Effector memory CD8-positive, alpha-beta T cell (primary cell): ENCODE measurements at regions not wholly inside any gene's neighbourhood (a gene's known extent, or its start where the extent isn't known, plus 50 kb on each side); places are given as distances from the start of the nearest gene placed in this dataset.
"Not testable (repeated sequence)": the region's sequence is repeated elsewhere in the genome, so short reads cannot be mapped to it uniquely, and the experiment has no call there.

Source experiments
- ATAC-seq: fragments of 150-1000 bp; cut with Tn5 transposase; replicated peaks from 2 replicates; pipeline ENCODE4 v1.10.0; 2021; ENCODE audit warnings: mild to moderate bottlenecking, moderate library complexity
- DNase-seq, 3 experiments: peaks; one replicate each; pipeline ENCODE4 v3.0.0; 2021
- H3K27ac Mint-ChIP-seq, 2 donors: one replicate each; pipeline ENCODE4 v1.8.0; 2022; ENCODE audit warnings: mild to moderate bottlenecking in 2 of 2, mixed read lengths in 2 of 2, moderate library complexity in 2 of 2
- H3K27me3 Mint-ChIP-seq, 2 donors: one replicate each; pipeline ENCODE4 v1.8.0; 2022; ENCODE audit warnings: mixed read lengths in 2 of 2
- H3K36me3 Mint-ChIP-seq: one replicate; pipeline ENCODE4 v1.8.0; 2022; ENCODE audit warnings: mild to moderate bottlenecking, moderate library complexity, mixed read lengths; ENCODE audit not compliant: insufficient read depth
- H3K4me1 Mint-ChIP-seq, 2 donors: one replicate each; pipeline ENCODE4 v1.8.0; 2022; ENCODE audit warnings: low read depth in 2 of 2, mixed read lengths in 2 of 2
- H3K4me3 Mint-ChIP-seq, 2 donors: one replicate each; pipeline ENCODE4 v1.8.0; 2022; ENCODE audit warnings: mild to moderate bottlenecking in 2 of 2, mixed read lengths in 2 of 2, moderate library complexity in 2 of 2
- H3K9me3 Mint-ChIP-seq, 2 donors: one replicate each; pipeline ENCODE4 v1.8.0; 2022; ENCODE audit warnings: mixed read lengths in 2 of 2

GRCh38 chr3:106303766-106304165 is 435.0 kb upstream of the CBLB start:
- DNase-seq (no peak), ATAC-seq (no peak)
- no peak overlapping the region for H3K4me3 Mint-ChIP-seq
- peaks cover 11 to 40% of the 10 kb centered on the region in 2 donors for H3K4me1 Mint-ChIP-seq
- H3K36me3 Mint-ChIP-seq: peaks cover 2% of the 10 kb centered on the region
- H3K9me3 Mint-ChIP-seq: no peaks in the 10 kb centered on the region
- no peak overlapping the region for H3K27ac Mint-ChIP-seq
- no peaks in the 10 kb centered on the region for H3K27me3 Mint-ChIP-seq

DNA sequence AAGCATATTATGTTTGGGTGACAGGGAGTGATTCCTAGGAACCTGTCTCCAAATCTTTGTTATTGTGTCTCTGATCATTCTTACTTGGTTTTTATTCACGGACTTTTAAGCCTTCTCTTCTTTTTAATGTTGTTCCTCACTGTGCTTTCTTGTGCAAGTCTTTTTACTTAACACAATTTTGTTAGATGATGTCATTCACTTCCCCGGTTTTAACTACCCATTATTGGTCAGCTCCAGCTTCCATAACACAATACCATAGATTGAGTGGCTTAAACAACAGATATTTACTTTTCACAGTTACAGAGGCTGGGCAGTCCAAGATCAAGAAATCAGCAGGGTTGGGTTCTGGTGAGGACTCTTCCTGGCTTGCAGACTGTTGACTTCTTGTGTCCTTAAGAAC is 436.3 kb upstream of the CBLB start:
- ATAC-seq: no peak
- H3K36me3 Mint-ChIP-seq: peaks cover 2% of the 10 kb centered on the region
- H3K27me3 Mint-ChIP-seq: no peaks in the 10 kb centered on the region
- H3K27ac Mint-ChIP-seq: no peak overlapping the region
- no peaks in the 10 kb centered on the region for H3K9me3 Mint-ChIP-seq
- no peak overlapping the region for H3K4me3 Mint-ChIP-seq
- DNase-seq: no peak
- peaks cover 4 to 30% of the 10 kb centered on the region in 2 donors for H3K4me1 Mint-ChIP-seq

- H3K4me3 Mint-ChIP-seq: no peak overlapping the region
- ATAC-seq (no peak), DNase-seq (no peak)
- peaks cover 2% of the 10 kb centered on the region for H3K36me3 Mint-ChIP-seq
- H3K9me3 Mint-ChIP-seq: no peaks in the 10 kb centered on the region
- no peaks in the 10 kb centered on the region for H3K27me3 Mint-ChIP-seq
- H3K4me1 Mint-ChIP-seq: peaks cover 4 to 29% of the 10 kb centered on the region in 2 donors
- no peak overlapping the region for H3K27ac Mint-ChIP-seq
Measured at GRCh38 chr3:106305882-106306435, 437.1 kb upstream of the CBLB start.

DNA sequence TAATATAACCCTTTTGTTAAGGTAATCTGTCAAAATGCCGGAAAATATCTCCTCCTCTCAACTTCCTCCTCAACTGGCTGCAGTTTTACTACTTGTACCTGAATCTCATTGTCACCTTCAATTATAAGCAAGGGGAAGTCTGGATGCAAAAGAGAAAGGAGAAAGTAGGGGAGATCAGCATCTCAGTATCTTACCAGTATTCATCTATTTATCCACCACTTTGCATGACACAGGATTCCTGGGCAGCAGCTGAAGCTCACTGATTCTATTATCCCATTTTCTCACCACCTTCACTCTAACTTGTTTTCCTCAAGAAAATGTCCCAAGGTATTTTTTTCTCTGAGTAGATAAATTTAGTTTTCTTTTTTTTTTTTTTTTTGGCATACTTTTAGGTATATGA is 440.5 kb upstream of the CBLB start:
- no peak for DNase-seq
- no peaks in the 10 kb centered on the region for H3K27me3 Mint-ChIP-seq
- no peak for ATAC-seq
- no peaks in the 10 kb centered on the region for H3K9me3 Mint-ChIP-seq
- no peak overlapping the region for H3K4me3 Mint-ChIP-seq
- no peak overlapping the region for H3K27ac Mint-ChIP-seq
- H3K4me1 Mint-ChIP-seq: peaks cover 0 to 3% of the 10 kb centered on the region in 2 donors
- H3K36me3 Mint-ChIP-seq: no peaks in the 10 kb centered on the region

DNA sequence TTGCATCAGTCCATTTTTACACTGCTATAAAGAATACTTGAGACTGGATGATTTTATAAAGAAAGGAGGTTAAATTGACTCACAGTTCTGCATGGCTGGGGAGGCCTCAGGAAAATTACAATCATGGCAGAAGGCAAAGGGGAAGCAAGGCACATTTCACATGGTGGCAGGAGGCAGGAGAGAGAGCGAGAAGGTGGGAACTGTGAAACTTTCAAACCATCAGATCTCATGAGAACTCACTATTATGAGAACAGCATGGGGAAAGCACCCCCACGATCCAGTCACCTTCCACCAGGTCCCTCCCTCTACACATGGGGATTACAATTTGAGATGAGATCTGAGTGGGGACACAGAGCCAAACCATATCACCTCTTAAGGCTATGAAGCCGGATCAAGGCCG is 441.0 kb upstream of the CBLB start:
- not testable (repeated sequence) for H3K27me3 Mint-ChIP-seq, H3K4me3 Mint-ChIP-seq, H3K27ac Mint-ChIP-seq, H3K36me3 Mint-ChIP-seq, H3K4me1 Mint-ChIP-seq, DNase-seq, ATAC-seq, H3K9me3 Mint-ChIP-seq

- Mint-ChIP-seq H3K4me1 (peaks cover 10 to 14% of the 10 kb centered on the region in 2 donors), H3K27me3 (no peaks in the 10 kb centered on the region), H3K9me3 (no peaks in the 10 kb centered on the region), H3K4me3 (no peak overlapping the region), H3K36me3 (no peaks in the 10 kb centered on the region), H3K27ac (no peak overlapping the region)
- no peak for ATAC-seq
- DNase-seq: no peak
Measured at GRCh38 chr3:106317141-106318055, 448.6 kb upstream of the CBLB start.

DNA sequence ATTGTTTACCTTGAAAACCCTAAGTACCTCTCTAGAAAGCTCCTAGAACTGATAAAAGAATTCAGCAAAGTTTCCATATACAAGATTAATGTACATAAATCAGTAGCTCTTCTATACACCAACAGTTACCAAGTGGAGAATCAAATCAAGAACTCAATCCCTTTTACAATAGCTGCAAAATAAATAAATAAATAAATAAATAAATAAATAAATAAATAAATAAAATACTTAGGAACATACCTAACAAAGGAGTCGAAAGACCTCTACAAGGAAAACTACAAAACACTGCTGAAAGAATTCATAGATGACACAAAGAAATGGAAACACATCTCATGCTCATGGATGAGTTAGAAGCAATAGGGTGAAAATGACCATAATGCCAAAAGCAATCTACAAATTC is 452.6 kb upstream of the CBLB start:
- not testable (repeated sequence) for H3K4me3 Mint-ChIP-seq, H3K27me3 Mint-ChIP-seq, H3K9me3 Mint-ChIP-seq, H3K36me3 Mint-ChIP-seq, H3K27ac Mint-ChIP-seq, ATAC-seq, DNase-seq
- peaks cover 15 to 16% of the 10 kb centered on the region in 2 donors for H3K4me1 Mint-ChIP-seq

DNA sequence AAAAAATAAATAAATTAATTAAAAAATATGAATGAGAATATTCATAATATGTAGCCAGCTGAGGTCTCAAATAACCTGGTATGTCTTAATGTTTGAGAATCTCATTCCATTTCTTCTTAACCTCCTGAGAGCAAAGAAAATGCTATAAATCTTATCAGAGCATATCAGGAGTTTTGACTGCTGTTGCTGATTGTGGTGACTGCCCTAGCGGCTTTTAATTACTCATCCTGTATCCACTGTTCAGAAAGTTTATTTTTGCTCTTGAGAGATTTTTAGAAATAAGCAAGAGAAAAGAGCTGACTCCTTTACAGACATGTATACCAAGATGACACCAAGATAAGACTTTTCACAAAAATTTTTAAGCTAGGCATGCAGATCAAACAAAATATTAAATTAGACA is 454.8 kb upstream of the CBLB start:
- Mint-ChIP-seq H3K4me1 (peaks cover 9 to 21% of the 10 kb centered on the region in 2 donors), H3K4me3 (no peak overlapping the region), H3K9me3 (peaks cover 0 to 1% of the 10 kb centered on the region in 2 donors), H3K36me3 (no peaks in the 10 kb centered on the region), H3K27ac (no peak overlapping the region), H3K27me3 (no peaks in the 10 kb centered on the region)
- ATAC-seq: no peak
- no peak for DNase-seq

- Mint-ChIP-seq H3K27me3 (no peaks in the 10 kb centered on the region), H3K9me3 (peaks cover 0 to 1% of the 10 kb centered on the region in 2 donors), H3K36me3 (no peaks in the 10 kb centered on the region), H3K4me1 (peaks cover 13 to 28% of the 10 kb centered on the region in 2 donors), H3K4me3 (peak overlapping the region in 1 of 2 donors; percentile 48), H3K27ac (peak overlapping the region in 1 of 2 donors; percentile 45)
- peak; percentile 16 for ATAC-seq
- no peak for DNase-seq
Measured at GRCh38 chr3:106326941-106327695, 458.3 kb upstream of the CBLB start.

DNA sequence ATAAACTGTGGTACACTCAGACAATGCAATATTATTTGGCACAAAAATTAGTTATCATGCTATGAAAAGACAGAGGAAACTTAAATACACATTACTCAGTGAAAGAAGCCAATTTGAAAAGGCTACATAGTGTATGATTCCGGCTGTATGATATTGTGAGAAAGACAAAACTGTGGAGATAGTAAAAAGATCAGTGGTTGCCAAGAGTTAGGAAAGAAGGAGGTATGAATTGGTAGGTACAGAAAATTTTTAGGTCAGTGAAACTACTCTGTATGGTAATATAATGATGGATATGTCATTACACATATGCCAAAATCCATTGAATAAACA is 458.8 kb upstream of the CBLB start:
- no peaks in the 10 kb centered on the region for H3K36me3 Mint-ChIP-seq
- H3K9me3 Mint-ChIP-seq: peaks cover 0 to 1% of the 10 kb centered on the region in 2 donors
- no peaks in the 10 kb centered on the region for H3K27me3 Mint-ChIP-seq
- ATAC-seq (no peak), DNase-seq (no peak)
- H3K4me1 Mint-ChIP-seq: peaks cover 13 to 28% of the 10 kb centered on the region in 2 donors
- no peak overlapping the region for H3K4me3 Mint-ChIP-seq
- no peak overlapping the region for H3K27ac Mint-ChIP-seq

- Mint-ChIP-seq H3K27me3 (no peaks in the 10 kb centered on the region), H3K36me3 (no peaks in the 10 kb centered on the region), H3K4me1 (peaks cover 15 to 28% of the 10 kb centered on the region in 2 donors), H3K27ac (no peak overlapping the region), H3K4me3 (no peak overlapping the region), H3K9me3 (peaks cover 0 to 1% of the 10 kb centered on the region in 2 donors)
- no peak for DNase-seq
- no peak for ATAC-seq
Measured at GRCh38 chr3:106328224-106328623, 459.4 kb upstream of the CBLB start.

- Mint-ChIP-seq H3K36me3 (no peaks in the 10 kb centered on the region), H3K9me3 (no peaks in the 10 kb centered on the region), H3K4me1 (peaks cover 21 to 36% of the 10 kb centered on the region in 2 donors), H3K27ac (no peak overlapping the region), H3K4me3 (no peak overlapping the region), H3K27me3 (no peaks in the 10 kb centered on the region)
- no peak for ATAC-seq
- DNase-seq: no peak
Measured at GRCh38 chr3:106329521-106329920, 460.7 kb upstream of the CBLB start.

- H3K9me3 Mint-ChIP-seq: no peaks in the 10 kb centered on the region
- no peak overlapping the region for H3K27ac Mint-ChIP-seq
- no peak overlapping the region for H3K4me3 Mint-ChIP-seq
- H3K4me1 Mint-ChIP-seq: peaks cover 30 to 46% of the 10 kb centered on the region in 2 donors
- ATAC-seq (no peak), DNase-seq (no peak)
- H3K27me3 Mint-ChIP-seq: no peaks in the 10 kb centered on the region
- no peaks in the 10 kb centered on the region for H3K36me3 Mint-ChIP-seq
Measured at GRCh38 chr3:106331636-106332035, 462.8 kb upstream of the CBLB start.
